ENCODE measurements at regions not wholly inside any gene's neighbourhood (a gene's known extent, or its start where the extent isn't known, plus 50 kb on each side); places are given as distances from the start of the nearest gene placed in this dataset.
"Not testable (repeated sequence)": the region's sequence is repeated elsewhere in the genome, so short reads cannot be mapped to it uniquely, and the experiment has no call there.

- DNase-seq (ENCODE audit: low read depth in 2 of 2): no peak
These were observed 56.2 kb upstream of the NID2 start for GRCh38 chr14:52124791-52125684.

GRCh38 chr14:52122163-52122562, 53.3 kb upstream of the NID2 start:
- not testable (repeated sequence) for DNase-seq (ENCODE audit: low read depth in 2 of 2)

- no peak for DNase-seq (ENCODE audit: low read depth in 2 of 2)
These were observed 52.6 kb upstream of the NID2 start for GRCh38 chr14:52121441-52121840.

- DNase-seq (ENCODE audit: low read depth in 2 of 2): no peak
These were observed 50.2 kb upstream of the NID2 start for GRCh38 chr14:52119030-52119429.
